Fibroblast of upper back skin (primary cell): ENCODE measurements at regions not wholly inside any gene's neighbourhood (a gene's known extent, or its start where the extent isn't known, plus 50 kb on each side); places are given as distances from the start of the nearest gene placed in this dataset.
"Not testable (repeated sequence)": the region's sequence is repeated elsewhere in the genome, so short reads cannot be mapped to it uniquely, and the experiment has no call there.

Source experiments
- DNase-seq: peaks from one replicate; pipeline ENCODE4 v3.0.0-alpha.2; 2013

- no peak for DNase-seq
Measured at GRCh38 chr5:3182133-3182876, 413.3 kb upstream of the IRX1 start.

GRCh38 chr5:3181671-3182070 is 414.0 kb upstream of the IRX1 start:
- no peak for DNase-seq

GRCh38 chr5:3180636-3181035 is 415.0 kb upstream of the IRX1 start:
- no peak for DNase-seq

GRCh38 chr5:3179220-3179619 is 416.4 kb upstream of the IRX1 start:
- no peak for DNase-seq

- DNase-seq, result no peak
Measured at GRCh38 chr5:3177338-3177737, 418.3 kb upstream of the IRX1 start.

- no peak for DNase-seq
Measured at GRCh38 chr5:3175416-3175815, 420.2 kb upstream of the IRX1 start.

GRCh38 chr5:3167473-3167872 is 416.0 kb upstream of the IRX2 start:
- DNase-seq, result no peak

GRCh38 chr5:3163626-3164025 is 412.1 kb upstream of the IRX2 start:
- no peak for DNase-seq

- DNase-seq, result no peak
Measured at GRCh38 chr5:3161672-3162071, 410.2 kb upstream of the IRX2 start.

- no peak for DNase-seq
Measured at GRCh38 chr5:3157214-3157613, 405.7 kb upstream of the IRX2 start.

GRCh38 chr5:3155717-3156116 is 404.2 kb upstream of the IRX2 start:
- no peak for DNase-seq

- no peak for DNase-seq
Measured at GRCh38 chr5:3155046-3155445, 403.6 kb upstream of the IRX2 start.

GRCh38 chr5:3153906-3154305 is 402.4 kb upstream of the IRX2 start:
- DNase-seq, result no peak

GRCh38 chr5:3153226-3153858 is 401.9 kb upstream of the IRX2 start:
- no peak for DNase-seq

GRCh38 chr5:3149899-3150298 is 398.4 kb upstream of the IRX2 start:
- DNase-seq, result no peak

GRCh38 chr5:3147405-3147804 is 395.9 kb upstream of the IRX2 start:
- DNase-seq, result not testable (repeated sequence)

- DNase-seq, result no peak
Measured at GRCh38 chr5:3145641-3146040, 394.2 kb upstream of the IRX2 start.

- no peak for DNase-seq
Measured at GRCh38 chr5:3143382-3143781, 391.9 kb upstream of the IRX2 start.

- DNase-seq, result no peak
Measured at GRCh38 chr5:3142261-3143027, 391.0 kb upstream of the IRX2 start.

GRCh38 chr5:3140117-3140516 is 388.6 kb upstream of the IRX2 start:
- DNase-seq, result no peak

- peak; percentile 5 for DNase-seq
Measured at GRCh38 chr5:3139499-3139931, 388.0 kb upstream of the IRX2 start.

- DNase-seq, result no peak
Measured at GRCh38 chr5:3131161-3131560, 379.7 kb upstream of the IRX2 start.

GRCh38 chr5:3129252-3129651 is 377.8 kb upstream of the IRX2 start:
- no peak for DNase-seq

- DNase-seq, result no peak
Measured at GRCh38 chr5:3127423-3127911, 376.0 kb upstream of the IRX2 start.
